ENCODE measurements at regions not wholly inside any gene's neighbourhood (a gene's known extent, or its start where the extent isn't known, plus 50 kb on each side); places are given as distances from the start of the nearest gene placed in this dataset.

DNA sequence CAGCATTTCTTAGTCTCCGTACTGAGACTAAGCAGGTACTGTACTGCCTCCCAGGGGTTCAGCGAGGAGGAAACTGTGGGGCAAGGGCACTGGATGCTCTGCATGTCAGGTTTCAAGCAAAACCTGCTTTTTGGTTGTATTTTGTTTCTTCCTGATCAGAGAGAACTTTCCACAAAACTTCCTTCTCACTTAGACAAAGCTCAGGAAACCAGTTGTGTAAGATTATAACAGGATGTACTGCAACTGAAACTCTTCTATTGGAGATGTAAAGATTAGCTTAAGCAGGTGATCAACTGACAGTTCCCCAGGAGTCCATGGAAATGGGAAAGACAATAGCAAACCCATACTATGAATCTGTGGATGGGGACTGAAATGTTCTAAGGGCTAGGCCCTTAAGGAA lies 67.3 kb downstream of the PLCE1 start:
- Histone ChIP-seq H3K4me2 (ENCODE audit: low read length) (no peak overlapping the region), H3K4me3 (replicated peaks in 1 of 2; ENCODE audit: low read depth in 1 of 2, low read length in 2 of 2) (no peak overlapping the region), H3K4me1 (ENCODE audit: control insufficient read depth in 1 of 2, insufficient read depth in 2 of 2, low read length in 2 of 2) (peaks cover 0 to 4% of the 10 kb centered on the region in 2 experiments; a peak in 1 of 4 replicates), H3K27me3 (ENCODE audit: insufficient read depth, low read length) (no peaks in the 10 kb centered on the region), H3K27ac (ENCODE audit: low read depth, low read length) (no peak overlapping the region), H3K79me2 (ENCODE audit: insufficient read depth, low read length) (no peaks in the 10 kb centered on the region), H3K9me2 (ENCODE audit: insufficient read depth) (no peaks in the 10 kb centered on the region), H3K36me3 (ENCODE audit: control insufficient read depth in 1 of 2, insufficient read depth in 2 of 2, low read length in 2 of 2) (no peaks in the 10 kb centered on the region), H3K9ac (ENCODE audit: low read length) (no peak overlapping the region), H4K20me1 (ENCODE audit: insufficient read depth) (no peaks in the 10 kb centered on the region), H3K9me3 (ENCODE audit: control insufficient read depth in 1 of 2, insufficient read depth in 1 of 2, low read depth in 1 of 2, low read length in 2 of 2) (no peaks in the 10 kb centered on the region), H2AFZ (ENCODE audit: low read depth, low read length, poor library complexity, severe bottlenecking) (no peak overlapping the region)
- ChIA-PET CTCF (no interaction called here), POLR2A (no interaction called here), RAD21 (ENCODE audit: low non-redundant PET in 1 of 2, low total read pairs in 2 of 2, uncharacterized antibody in 2 of 2, unreplicated experiment in 2 of 2) (no interaction called here)
- TF ChIP-seq ELF1 (IDR thresholded peaks at IDR 0.05; ENCODE audit: borderline replicate concordance, low read depth) = no peak
- TF ChIP-seq RAD21 (IDR thresholded peaks at IDR 0.05; ENCODE audit: low read depth) = no peak; the same call in 1 of the 2 replicates
- TF ChIP-seq CBX3 (IDR thresholded peaks at IDR 0.05; ENCODE audit: low read depth) = no peak
- TF ChIP-seq, protein P1, sequence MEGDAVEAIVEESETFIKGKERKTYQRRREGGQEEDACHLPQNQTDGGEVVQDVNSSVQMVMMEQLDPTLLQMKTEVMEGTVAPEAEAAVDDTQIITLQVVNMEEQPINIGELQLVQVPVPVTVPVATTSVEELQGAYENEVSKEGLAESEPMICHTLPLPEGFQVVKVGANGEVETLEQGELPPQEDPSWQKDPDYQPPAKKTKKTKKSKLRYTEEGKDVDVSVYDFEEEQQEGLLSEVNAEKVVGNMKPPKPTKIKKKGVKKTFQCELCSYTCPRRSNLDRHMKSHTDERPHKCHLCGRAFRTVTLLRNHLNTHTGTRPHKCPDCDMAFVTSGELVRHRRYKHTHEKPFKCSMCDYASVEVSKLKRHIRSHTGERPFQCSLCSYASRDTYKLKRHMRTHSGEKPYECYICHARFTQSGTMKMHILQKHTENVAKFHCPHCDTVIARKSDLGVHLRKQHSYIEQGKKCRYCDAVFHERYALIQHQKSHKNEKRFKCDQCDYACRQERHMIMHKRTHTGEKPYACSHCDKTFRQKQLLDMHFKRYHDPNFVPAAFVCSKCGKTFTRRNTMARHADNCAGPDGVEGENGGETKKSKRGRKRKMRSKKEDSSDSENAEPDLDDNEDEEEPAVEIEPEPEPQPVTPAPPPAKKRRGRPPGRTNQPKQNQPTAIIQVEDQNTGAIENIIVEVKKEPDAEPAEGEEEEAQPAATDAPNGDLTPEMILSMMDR (IDR thresholded peaks at IDR 0.05 in 2 of 3, conservative IDR thresholded peaks at IDR 0.05 in 1 of 3; ENCODE audit: borderline replicate concordance in 1 of 3, insufficient read depth in 1 of 3, low read depth in 2 of 3, low read length in 2 of 3) = no peak
- TF ChIP-seq, protein P2, sequence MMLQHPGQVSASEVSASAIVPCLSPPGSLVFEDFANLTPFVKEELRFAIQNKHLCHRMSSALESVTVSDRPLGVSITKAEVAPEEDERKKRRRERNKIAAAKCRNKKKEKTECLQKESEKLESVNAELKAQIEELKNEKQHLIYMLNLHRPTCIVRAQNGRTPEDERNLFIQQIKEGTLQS (IDR thresholded peaks at IDR 0.05) = no peak
- no peak for TF ChIP-seq ZNF274 (IDR thresholded peaks at IDR 0.05; ENCODE audit: low read depth, low read length)
- intact Hi-C loops (cut with micrococcal nuclease) = no loop called here
- DNase-seq (ENCODE audit: low read depth, low spot score) (no peak), ATAC-seq (no peak)
- no TSS peak for BruUV-seq (replicated peaks)

DNA sequence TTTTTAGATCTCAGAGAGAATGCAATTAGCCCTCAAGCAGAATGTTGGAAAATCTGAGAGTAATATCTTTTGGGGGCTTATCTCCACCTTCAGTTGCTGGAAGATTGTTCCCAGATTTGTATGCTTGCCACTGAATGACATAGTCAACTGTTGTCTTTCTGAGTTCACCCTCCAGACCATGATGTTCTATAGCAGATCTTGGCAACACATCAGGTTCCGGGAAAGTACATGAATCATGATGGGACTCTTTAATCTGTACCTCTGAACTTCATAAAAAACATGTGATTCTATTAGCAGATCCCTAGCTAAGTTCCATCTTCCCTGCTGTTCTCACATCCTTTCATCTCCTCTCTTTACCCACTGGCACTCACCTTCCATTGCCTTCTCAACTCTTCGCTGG lies 68.9 kb downstream of the PLCE1 start:
- H3K9me2 ChIP-seq (ENCODE audit: insufficient read depth) = no peaks in the 10 kb centered on the region
- DNase-seq (ENCODE audit: low read depth, low spot score) = no peak
- no peaks in the 10 kb centered on the region for H3K36me3 ChIP-seq (ENCODE audit: control insufficient read depth in 1 of 2, insufficient read depth in 2 of 2, low read length in 2 of 2)
- no peaks in the 10 kb centered on the region for H3K27me3 ChIP-seq (ENCODE audit: insufficient read depth, low read length)
- H4K20me1 ChIP-seq (ENCODE audit: insufficient read depth) = no peaks in the 10 kb centered on the region
- ChIA-PET POLR2A (no interaction called here), CTCF (no interaction called here), RAD21 (ENCODE audit: low non-redundant PET in 1 of 2, low total read pairs in 2 of 2, uncharacterized antibody in 2 of 2, unreplicated experiment in 2 of 2) (no interaction called here)
- intact Hi-C loops (cut with micrococcal nuclease) = no loop called here
- H3K79me2 ChIP-seq (ENCODE audit: insufficient read depth, low read length) = no peaks in the 10 kb centered on the region
- H2AFZ ChIP-seq (ENCODE audit: low read depth, low read length, poor library complexity, severe bottlenecking) = no peak overlapping the region
- peaks cover 0 to 4% of the 10 kb centered on the region in 2 experiments; a peak in 1 of 4 replicates for H3K4me1 ChIP-seq (ENCODE audit: control insufficient read depth in 1 of 2, insufficient read depth in 2 of 2, low read length in 2 of 2)
- H3K4me2 ChIP-seq (ENCODE audit: low read length) = no peak overlapping the region
- no peak for ATAC-seq
- no TSS peak for BruUV-seq (replicated peaks)
- H3K27ac ChIP-seq (ENCODE audit: low read depth, low read length) = no peak overlapping the region
- H3K9ac ChIP-seq (ENCODE audit: low read length) = no peak overlapping the region
- no peaks in the 10 kb centered on the region for H3K9me3 ChIP-seq (ENCODE audit: control insufficient read depth in 1 of 2, insufficient read depth in 1 of 2, low read depth in 1 of 2, low read length in 2 of 2)
- H3K4me3 ChIP-seq (replicated peaks in 1 of 2; ENCODE audit: low read depth in 1 of 2, low read length in 2 of 2) = no peak overlapping the region
- TF ChIP-seq, protein P3, sequence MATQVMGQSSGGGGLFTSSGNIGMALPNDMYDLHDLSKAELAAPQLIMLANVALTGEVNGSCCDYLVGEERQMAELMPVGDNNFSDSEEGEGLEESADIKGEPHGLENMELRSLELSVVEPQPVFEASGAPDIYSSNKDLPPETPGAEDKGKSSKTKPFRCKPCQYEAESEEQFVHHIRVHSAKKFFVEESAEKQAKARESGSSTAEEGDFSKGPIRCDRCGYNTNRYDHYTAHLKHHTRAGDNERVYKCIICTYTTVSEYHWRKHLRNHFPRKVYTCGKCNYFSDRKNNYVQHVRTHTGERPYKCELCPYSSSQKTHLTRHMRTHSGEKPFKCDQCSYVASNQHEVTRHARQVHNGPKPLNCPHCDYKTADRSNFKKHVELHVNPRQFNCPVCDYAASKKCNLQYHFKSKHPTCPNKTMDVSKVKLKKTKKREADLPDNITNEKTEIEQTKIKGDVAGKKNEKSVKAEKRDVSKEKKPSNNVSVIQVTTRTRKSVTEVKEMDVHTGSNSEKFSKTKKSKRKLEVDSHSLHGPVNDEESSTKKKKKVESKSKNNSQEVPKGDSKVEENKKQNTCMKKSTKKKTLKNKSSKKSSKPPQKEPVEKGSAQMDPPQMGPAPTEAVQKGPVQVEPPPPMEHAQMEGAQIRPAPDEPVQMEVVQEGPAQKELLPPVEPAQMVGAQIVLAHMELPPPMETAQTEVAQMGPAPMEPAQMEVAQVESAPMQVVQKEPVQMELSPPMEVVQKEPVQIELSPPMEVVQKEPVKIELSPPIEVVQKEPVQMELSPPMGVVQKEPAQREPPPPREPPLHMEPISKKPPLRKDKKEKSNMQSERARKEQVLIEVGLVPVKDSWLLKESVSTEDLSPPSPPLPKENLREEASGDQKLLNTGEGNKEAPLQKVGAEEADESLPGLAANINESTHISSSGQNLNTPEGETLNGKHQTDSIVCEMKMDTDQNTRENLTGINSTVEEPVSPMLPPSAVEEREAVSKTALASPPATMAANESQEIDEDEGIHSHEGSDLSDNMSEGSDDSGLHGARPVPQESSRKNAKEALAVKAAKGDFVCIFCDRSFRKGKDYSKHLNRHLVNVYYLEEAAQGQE (IDR thresholded peaks at IDR 0.05; ENCODE audit: low read depth) = no peak
- TF ChIP-seq ZFX (IDR thresholded peaks at IDR 0.05) (no peak), CEBPB (IDR thresholded peaks at IDR 0.05; ENCODE audit: low read depth) (no peak), TCF7L2 (IDR thresholded peaks at IDR 0.05; ENCODE audit: borderline replicate concordance, extremely low read depth, insufficient read depth, insufficient read length) (no peak), CBX3 (IDR thresholded peaks at IDR 0.05; ENCODE audit: low read depth) (no peak), EZH2 (IDR thresholded peaks at IDR 0.05) (no peak), SRF (IDR thresholded peaks at IDR 0.05; ENCODE audit: low read depth) (no peak), RAD21 (IDR thresholded peaks at IDR 0.05; ENCODE audit: low read depth) (no peak), SIN3A (IDR thresholded peaks at IDR 0.05; ENCODE audit: low read depth) (no peak), ELF1 (IDR thresholded peaks at IDR 0.05; ENCODE audit: borderline replicate concordance, low read depth) (no peak), EGR1 (IDR thresholded peaks at IDR 0.05; ENCODE audit: low read depth) (no peak)
- TF ChIP-seq, protein P2 (IDR thresholded peaks at IDR 0.05) = no peak
